ENCODE measurements at regions not wholly inside any gene's neighbourhood (a gene's known extent, or its start where the extent isn't known, plus 50 kb on each side); places are given as distances from the start of the nearest gene placed in this dataset.

DNA sequence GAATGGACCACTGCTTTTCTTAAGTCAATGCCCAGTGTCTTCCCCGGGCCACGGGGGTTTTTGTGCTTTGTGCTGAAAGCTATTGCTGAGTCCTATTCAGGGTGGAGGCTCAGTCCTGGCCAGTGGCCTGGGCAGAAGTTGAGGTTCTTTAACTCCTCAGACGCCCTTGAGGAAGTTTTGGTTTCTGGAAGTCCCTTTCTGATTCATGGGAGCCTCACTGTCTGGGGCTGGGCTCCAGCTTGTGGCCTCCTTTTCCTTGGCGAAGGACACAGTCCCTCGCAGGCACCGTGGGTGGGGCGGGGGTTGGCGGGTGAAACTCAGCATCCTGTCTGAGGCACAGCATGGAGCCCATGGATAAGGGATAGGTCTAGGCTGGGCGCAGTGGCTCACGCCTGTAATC lies 465.2 kb upstream of the HS6ST1 start:
- no peak overlapping the region for H3K4me3 ChIP-seq (ENCODE audit: low read length)
- no peak for DNase-seq (ENCODE audit: low read depth)
- no peak for TF ChIP-seq CTCF (conservative IDR thresholded peaks at IDR 0.05; ENCODE audit: low read length)

DNA sequence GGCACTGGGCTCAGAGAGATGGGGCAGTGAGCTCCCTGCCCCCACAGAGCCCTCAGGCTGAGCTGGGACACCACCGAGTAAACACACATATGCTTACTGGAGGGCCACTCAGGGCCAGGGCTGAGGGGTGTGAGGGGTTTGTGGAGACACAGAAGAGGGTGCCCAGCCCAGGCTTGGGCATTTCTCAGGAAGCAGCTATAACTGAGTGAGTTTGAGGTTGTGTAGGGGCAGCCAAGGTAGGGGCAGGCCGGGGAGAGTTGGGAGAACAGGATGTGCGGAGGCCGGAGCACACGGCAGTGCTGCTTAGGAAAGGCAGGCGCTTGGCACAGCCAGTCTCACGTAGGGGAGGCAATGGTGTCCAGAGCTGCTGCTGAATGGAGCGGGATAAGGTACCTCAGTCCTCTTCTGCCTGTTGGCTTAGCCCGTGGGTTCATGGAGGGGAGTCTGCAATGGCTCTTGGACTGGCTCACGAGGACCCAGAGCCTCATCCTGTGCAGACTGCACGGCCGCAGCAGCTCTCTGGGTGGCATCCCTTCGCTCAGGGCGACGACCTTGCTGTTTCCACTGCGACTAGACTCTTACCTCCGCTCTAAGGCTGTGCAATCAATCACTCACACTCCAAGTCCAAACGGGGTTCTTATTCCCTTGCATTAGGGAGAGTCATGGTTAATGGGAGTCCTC lies 466.1 kb upstream of the HS6ST1 start:
- no peak for TF ChIP-seq CTCF (conservative IDR thresholded peaks at IDR 0.05; ENCODE audit: low read length)
- H3K4me3 ChIP-seq (ENCODE audit: low read length) = no peak overlapping the region
- DNase-seq (ENCODE audit: low read depth) = no peak

DNA sequence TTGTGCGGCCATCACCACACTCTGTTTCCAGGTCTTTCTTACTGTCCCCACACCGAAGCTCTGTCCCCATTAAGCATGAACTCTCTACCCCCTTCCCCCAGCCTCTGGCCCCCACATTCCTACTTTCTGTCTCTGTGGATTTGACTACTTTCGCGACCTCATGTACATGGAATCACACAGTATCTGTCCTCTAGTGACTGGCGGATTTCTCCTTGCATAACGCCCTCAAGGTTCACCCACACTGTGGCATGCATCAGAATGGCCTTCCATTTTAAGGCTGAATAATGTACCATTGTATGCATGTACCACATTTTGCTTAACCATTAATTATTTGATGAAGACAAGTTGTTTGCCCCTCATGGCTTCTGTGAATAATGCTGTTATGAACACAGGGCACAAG lies 467.6 kb upstream of the HS6ST1 start:
- no peak overlapping the region for H3K4me3 ChIP-seq (ENCODE audit: low read length)
- DNase-seq (ENCODE audit: low read depth) = no peak
- no peak for TF ChIP-seq CTCF (conservative IDR thresholded peaks at IDR 0.05; ENCODE audit: low read length)

DNA sequence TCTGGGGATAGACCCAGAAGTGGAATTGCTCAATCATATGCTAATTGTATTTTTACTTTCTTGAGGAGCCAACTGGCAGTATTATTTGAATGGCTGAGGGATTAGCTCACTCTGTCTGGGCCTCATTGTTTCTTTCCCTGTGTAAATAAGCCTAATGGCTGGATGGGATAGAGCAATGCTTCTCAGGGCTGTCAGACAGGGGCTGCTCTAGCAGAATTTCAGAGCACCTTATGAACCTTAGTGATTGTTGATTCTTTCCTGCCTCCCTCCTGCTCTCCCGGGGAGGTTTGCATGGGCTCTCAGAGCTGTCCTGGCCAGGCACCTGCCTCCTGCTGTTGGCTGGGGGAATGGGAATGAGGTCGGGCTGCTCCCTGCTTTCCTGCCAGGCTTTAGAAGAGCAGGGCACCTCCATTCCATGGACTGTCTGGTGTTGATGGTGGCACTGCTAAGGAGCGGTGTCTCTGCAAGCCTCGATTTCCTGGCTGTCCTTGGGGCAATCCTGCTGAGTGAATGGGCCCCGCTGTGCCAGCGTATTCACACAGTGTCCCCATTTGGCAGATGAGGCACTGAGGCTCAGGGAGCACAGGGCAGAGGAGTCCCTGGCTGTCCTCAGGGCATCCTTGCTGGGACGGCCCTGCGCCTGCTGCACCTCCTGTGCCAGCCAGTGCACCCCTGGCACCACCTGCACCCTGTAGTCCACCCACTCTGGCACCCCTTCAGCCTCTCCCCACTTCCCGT lies 468.2 kb upstream of the HS6ST1 start:
- TF ChIP-seq CTCF (conservative IDR thresholded peaks at IDR 0.05; ENCODE audit: low read length) = no peak
- DNase-seq (ENCODE audit: low read depth) = no peak
- no peak overlapping the region for H3K4me3 ChIP-seq (ENCODE audit: low read length)

GRCh38 chr2:128787616-128788015 lies 468.9 kb upstream of the HS6ST1 start:
- DNase-seq (ENCODE audit: low read depth) = no peak
- no peak for TF ChIP-seq CTCF (conservative IDR thresholded peaks at IDR 0.05; ENCODE audit: low read length)
- no peak overlapping the region for H3K4me3 ChIP-seq (ENCODE audit: low read length)

GRCh38 chr2:128788636-128789220 lies 470.1 kb upstream of the HS6ST1 start:
- no peak overlapping the region for H3K4me3 ChIP-seq (ENCODE audit: low read length)
- no peak for DNase-seq (ENCODE audit: low read depth)
- TF ChIP-seq CTCF (conservative IDR thresholded peaks at IDR 0.05; ENCODE audit: low read length) = no peak

DNA sequence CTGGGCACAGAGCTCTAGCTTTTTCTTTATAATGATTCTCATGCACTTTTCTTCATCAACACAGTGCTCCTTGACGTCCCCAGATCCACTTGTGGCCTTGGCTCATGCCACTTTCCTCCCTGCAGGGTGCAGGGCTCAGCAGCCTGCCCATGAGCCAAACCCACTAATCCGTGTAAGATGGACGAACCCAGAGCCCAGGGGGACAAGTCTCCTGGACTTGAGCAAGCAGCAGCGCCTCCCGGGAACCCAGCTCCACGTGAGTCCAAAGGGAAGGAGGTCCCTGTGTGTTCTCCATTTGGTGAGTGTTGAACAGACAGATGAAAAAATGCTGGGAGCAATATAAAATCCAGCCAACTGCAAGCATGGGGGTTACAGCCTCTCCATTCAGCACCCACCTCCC lies 470.6 kb upstream of the HS6ST1 start:
- no peak for DNase-seq (ENCODE audit: low read depth)
- H3K4me3 ChIP-seq (ENCODE audit: low read length) = no peak overlapping the region
- no peak for TF ChIP-seq CTCF (conservative IDR thresholded peaks at IDR 0.05; ENCODE audit: low read length)

Data from AG10803 (cell line).